CD4-positive, alpha-beta T cell (primary cell): ENCODE measurements at regions not wholly inside any gene's neighbourhood (a gene's known extent, or its start where the extent isn't known, plus 50 kb on each side); places are given as distances from the start of the nearest gene placed in this dataset.

Source experiments
- ATAC-seq: fragments of 200-7000 bp; cut with Tn5 transposase; one replicate; pipeline ENCODE4 v1.10.0; 2022; ENCODE audit warnings: mild to moderate bottlenecking; ENCODE audit not compliant: poor library complexity
- CTCF ChIA-PET: fragments of 350-600 bp; sonication (Branson Sonifier 250); formaldehyde crosslinking; loops from one replicate; lab custom pipeline; 2021; ENCODE audit warnings: antibody characterized with exemption, inconsistent platforms; lab: Charles Lee
- POLR2A ChIA-PET: fragments of 350-600 bp; sonication (Branson Sonifier 250); formaldehyde crosslinking; loops from one replicate; lab custom pipeline; 2021; ENCODE audit warnings: antibody characterized with exemption, inconsistent platforms; lab: Charles Lee
- DNase-seq, 14 experiments: peaks; one replicate each; pipeline ENCODE4 v3.0.0-alpha.2; 2013 to 2020; ENCODE audit warnings: mixed read lengths in 2 of 14
- H3K27ac ChIP-seq, 2 donors: one replicate each; pipeline versions ENCODE4 v1.5.1 to v1.7.0; 2013; ENCODE audit warnings: low read length in 2 of 2, low read depth in 1 of 2, mild to moderate bottlenecking in 1 of 2
- H3K27me3 ChIP-seq, 2 experiments: 1 replicate in 1 of 2; 2 replicates in 1 of 2; pipeline versions ENCODE4 v1.6.1 to v1.7.0; 2013; ENCODE audit warnings: low read length in 2 of 2, control low read depth in 1 of 2, mild to moderate bottlenecking in 1 of 2, moderate library complexity in 1 of 2; ENCODE audit not compliant: insufficient read depth in 2 of 2, control insufficient read depth in 1 of 2
- H3K36me3 ChIP-seq: one replicate; pipeline ENCODE4 v1.6.1; 2013; ENCODE audit warnings: low read length, control low read depth; ENCODE audit not compliant: insufficient read depth
- H3K4me1 ChIP-seq: one replicate; pipeline ENCODE4 v1.6.1; 2013; ENCODE audit warnings: low read length, control low read depth; ENCODE audit not compliant: insufficient read depth
- H3K4me3 ChIP-seq: one replicate; pipeline ENCODE4 v1.5.1; 2013; ENCODE audit warnings: mild to moderate bottlenecking, low read length, moderate library complexity
- H3K9me3 ChIP-seq, 2 experiments: 1 replicate in 1 of 2; 2 replicates in 1 of 2; pipeline versions ENCODE4 v1.6.1 to v1.7.0; 2013; ENCODE audit warnings: low read length in 2 of 2, mild to moderate bottlenecking in 2 of 2, control low read depth in 1 of 2, moderate library complexity in 1 of 2; ENCODE audit not compliant: control insufficient read depth in 1 of 2, insufficient read depth in 1 of 2
- H3K27ac Mint-ChIP-seq: one replicate; pipeline ENCODE4 v1.8.0; 2020; ENCODE audit warnings: mixed read lengths
- H3K27me3 Mint-ChIP-seq: one replicate; pipeline ENCODE4 v1.8.0; 2021; ENCODE audit warnings: mixed read lengths
- H3K36me3 Mint-ChIP-seq: one replicate; pipeline ENCODE4 v1.8.0; 2021; ENCODE audit warnings: low read depth, mixed read lengths
- H3K4me1 Mint-ChIP-seq: one replicate; pipeline ENCODE4 v1.8.0; 2021; ENCODE audit warnings: low read depth, mixed read lengths
- H3K4me3 Mint-ChIP-seq: one replicate; pipeline ENCODE4 v1.8.0; 2020; ENCODE audit warnings: mild to moderate bottlenecking, mixed read lengths
- H3K9me3 Mint-ChIP-seq: one replicate; pipeline ENCODE4 v1.8.0; 2020; ENCODE audit warnings: mixed read lengths
- CTCF ChIP-seq: fragments of 200-600 bp; IDR thresholded peaks from one replicate; pipeline ENCODE4 v1.8.0; 2022; ENCODE audit warnings: antibody characterized with exemption, mild to moderate bottlenecking
- intact Hi-C, 2 experiments: fragments of 100-400 bp; cut with DNase I in 1 of 2; cut with micrococcal nuclease in 1 of 2; formaldehyde crosslinking; loops; one replicate each; pipeline versions ENCODE4 v1.15.1 to v1.9.0; 2023 to 2025; cut with DNase I, micrococcal nuclease

- Histone ChIP-seq H3K4me1 (no peaks in the 10 kb centered on the region), H3K9me3 (no peaks in the 10 kb centered on the region), H3K36me3 (no peaks in the 10 kb centered on the region), H3K27ac (no peak overlapping the region), H3K27me3 (peaks cover 0 to 4% of the 10 kb centered on the region in 2 experiments), H3K4me3 (no peak overlapping the region)
- intact Hi-C loops, result no loop called here
- peaks cover 10% of the 10 kb centered on the region for H3K27me3 Mint-ChIP-seq
- H3K36me3 Mint-ChIP-seq, result no peaks in the 10 kb centered on the region
- no peak for ATAC-seq
- H3K4me1 Mint-ChIP-seq, result peaks cover 15% of the 10 kb centered on the region
- no peak for DNase-seq
- CTCF ChIA-PET, result no interaction called here
- no peaks in the 10 kb centered on the region for H3K9me3 Mint-ChIP-seq
- no peak for TF ChIP-seq CTCF
- POLR2A ChIA-PET, result interaction anchor here (1.2 kb wide), 1 partner anchor 10 kb away, joined by 3 read pairs; no protein-coding TSS in a partner anchor
- H3K4me3 Mint-ChIP-seq, result no peak overlapping the region
- H3K27ac Mint-ChIP-seq, result no peak overlapping the region
Observed at GRCh38 chr1:201749059-201749690, 79.8 kb upstream of the IPO9 start.

GRCh38 chr1:201750120-201750519 lies 78.8 kb upstream of the IPO9 start:
- ChIA-PET CTCF (no interaction called here), POLR2A (no interaction called here)
- no peak for DNase-seq
- Histone ChIP-seq H3K27me3 (peaks cover 0 to 4% of the 10 kb centered on the region in 2 experiments), H3K36me3 (no peaks in the 10 kb centered on the region), H3K9me3 (no peaks in the 10 kb centered on the region), H3K4me1 (no peaks in the 10 kb centered on the region), H3K4me3 (no peak overlapping the region), H3K27ac (no peak overlapping the region)
- Mint-ChIP-seq H3K27ac (no peak overlapping the region), H3K36me3 (no peaks in the 10 kb centered on the region), H3K4me3 (no peak overlapping the region), H3K9me3 (no peaks in the 10 kb centered on the region), H3K4me1 (peaks cover 15% of the 10 kb centered on the region), H3K27me3 (peaks cover 14% of the 10 kb centered on the region)
- no peak for TF ChIP-seq CTCF
- ATAC-seq, result no peak
- intact Hi-C loops, result no loop called here

- POLR2A ChIA-PET, result no interaction called here
Observed at GRCh38 chr1:201750934-201751333, 78.0 kb upstream of the IPO9 start.

More at GRCh38 chr1:201750934-201751333, 78.0 kb upstream of the IPO9 start:
- intact Hi-C loops, result no loop called here
- Mint-ChIP-seq H3K36me3 (no peaks in the 10 kb centered on the region), H3K9me3 (no peaks in the 10 kb centered on the region), H3K27ac (no peak overlapping the region), H3K4me1 (peaks cover 15% of the 10 kb centered on the region), H3K27me3 (peaks cover 11% of the 10 kb centered on the region), H3K4me3 (no peak overlapping the region)
- no peak for TF ChIP-seq CTCF
- no peaks in the 10 kb centered on the region for H3K9me3 ChIP-seq
- H3K27me3 ChIP-seq, result peaks cover 0 to 4% of the 10 kb centered on the region in 2 experiments
- no peaks in the 10 kb centered on the region for H3K4me1 ChIP-seq
- no peak overlapping the region for H3K27ac ChIP-seq
- CTCF ChIA-PET, result no interaction called here
- H3K4me3 ChIP-seq, result no peak overlapping the region
- DNase-seq, result no peak
- no peaks in the 10 kb centered on the region for H3K36me3 ChIP-seq
- no peak for ATAC-seq
